ENCODE measurements at regions not wholly inside any gene's neighbourhood (a gene's known extent, or its start where the extent isn't known, plus 50 kb on each side); places are given as distances from the start of the nearest gene placed in this dataset.

GRCh38 chr21:16537501-16537900 is 807.7 kb downstream of the USP25 start:
- H3K79me2 ChIP-seq (ENCODE audit: insufficient read depth) = peaks cover 22% of the 10 kb centered on the region
- H4K20me1 ChIP-seq (ENCODE audit: insufficient read depth) = no peaks in the 10 kb centered on the region
- no peaks in the 10 kb centered on the region for H3K9me3 ChIP-seq (ENCODE audit: low read depth)
- H3K36me3 ChIP-seq (ENCODE audit: low read depth) = no peaks in the 10 kb centered on the region
- H3K27ac ChIP-seq = no peak overlapping the region
- H3K4me2 ChIP-seq (ENCODE audit: unreplicated experiment) = peak overlapping the region; percentile 99
- H3K9ac ChIP-seq = no peak overlapping the region
- H3K4me1 ChIP-seq (ENCODE audit: insufficient read depth) = peaks cover 38% of the 10 kb centered on the region
- peaks cover 30% of the 10 kb centered on the region for H3F3A ChIP-seq (ENCODE audit: insufficient read depth)
- 0 out of 2 replicates have a peak overlapping the region, but pooled peaks have one; percentile 74 for H3K4me3 ChIP-seq
- no peak for DNase-seq
- no peak overlapping the region for H2AFZ ChIP-seq
- no peaks in the 10 kb centered on the region for H3K27me3 ChIP-seq (replicated peaks; ENCODE audit: insufficient read depth)
- 91 to 98% methylated on average over 2 of the region's 2 CpGs for WGBS, 2 experiments (ENCODE audit: low coverage in 1 of 2, low lambda C conversion rate in 2 of 2, missing lambda C conversion rate in 2 of 2)
- TF ChIP-seq EZH2 (IDR thresholded peaks at IDR 0.05; ENCODE audit: insufficient read depth, poor library complexity, severe bottlenecking) = no peak
- no peak for TF ChIP-seq EZH2phosphoT487 (IDR thresholded peaks at IDR 0.05; ENCODE audit: insufficient read depth, low read depth)
- H3K9me2 ChIP-seq (ENCODE audit: insufficient read depth) = no peaks in the 10 kb centered on the region
- in situ Hi-C loops (cut with MboI) = no loop called here

GRCh38 chr21:16538405-16538804 is 808.6 kb downstream of the USP25 start:
- TF ChIP-seq EZH2 (IDR thresholded peaks at IDR 0.05; ENCODE audit: insufficient read depth, poor library complexity, severe bottlenecking) = no peak
- TF ChIP-seq EZH2phosphoT487 (IDR thresholded peaks at IDR 0.05; ENCODE audit: insufficient read depth, low read depth) = no peak
- H4K20me1 ChIP-seq (ENCODE audit: insufficient read depth) = no peaks in the 10 kb centered on the region
- H3K4me3 ChIP-seq = no peak overlapping the region
- peaks cover 29% of the 10 kb centered on the region for H3K4me1 ChIP-seq (ENCODE audit: insufficient read depth)
- no peaks in the 10 kb centered on the region for H3K9me3 ChIP-seq (ENCODE audit: low read depth)
- in situ Hi-C loops (cut with MboI) = no loop called here
- WGBS, 2 experiments (ENCODE audit: low coverage in 1 of 2, low lambda C conversion rate in 2 of 2, missing lambda C conversion rate in 2 of 2) = 73 to 80% methylated on average over 4 of the region's 4 CpGs
- H3K9ac ChIP-seq = no peak overlapping the region
- H3K4me2 ChIP-seq (ENCODE audit: unreplicated experiment) = no peak overlapping the region
- no peak overlapping the region for H3K27ac ChIP-seq
- no peaks in the 10 kb centered on the region for H3K36me3 ChIP-seq (ENCODE audit: low read depth)
- no peaks in the 10 kb centered on the region for H3K9me2 ChIP-seq (ENCODE audit: insufficient read depth)
- no peak for DNase-seq
- peaks cover 24% of the 10 kb centered on the region for H3F3A ChIP-seq (ENCODE audit: insufficient read depth)
- peaks cover 22% of the 10 kb centered on the region for H3K79me2 ChIP-seq (ENCODE audit: insufficient read depth)
- H2AFZ ChIP-seq = no peak overlapping the region
- H3K27me3 ChIP-seq (replicated peaks; ENCODE audit: insufficient read depth) = no peaks in the 10 kb centered on the region

- Histone ChIP-seq H3K27ac (no peak overlapping the region), H3K27me3 (replicated peaks; ENCODE audit: insufficient read depth) (no peaks in the 10 kb centered on the region), H4K20me1 (ENCODE audit: insufficient read depth) (no peaks in the 10 kb centered on the region), H3K4me1 (ENCODE audit: insufficient read depth) (peaks cover 24% of the 10 kb centered on the region), H2AFZ (no peak overlapping the region), H3K9ac (no peak overlapping the region), H3K36me3 (ENCODE audit: low read depth) (no peaks in the 10 kb centered on the region), H3F3A (ENCODE audit: insufficient read depth) (peaks cover 19% of the 10 kb centered on the region), H3K79me2 (ENCODE audit: insufficient read depth) (peaks cover 22% of the 10 kb centered on the region), H3K9me3 (ENCODE audit: low read depth) (no peaks in the 10 kb centered on the region), H3K4me3 (no peak overlapping the region), H3K4me2 (ENCODE audit: unreplicated experiment) (no peak overlapping the region), H3K9me2 (ENCODE audit: insufficient read depth) (no peaks in the 10 kb centered on the region)
- in situ Hi-C loops (cut with MboI) = no loop called here
- no peak for DNase-seq
- 97 to 99% methylated on average over 7 of the region's 7 CpGs for WGBS, 2 experiments (ENCODE audit: low coverage in 1 of 2, low lambda C conversion rate in 2 of 2, missing lambda C conversion rate in 2 of 2)
- TF ChIP-seq EZH2phosphoT487 (IDR thresholded peaks at IDR 0.05; ENCODE audit: insufficient read depth, low read depth) (no peak), EZH2 (IDR thresholded peaks at IDR 0.05; ENCODE audit: insufficient read depth, poor library complexity, severe bottlenecking) (no peak)
Measured at GRCh38 chr21:16538936-16539440, 809.2 kb downstream of the USP25 start.

- H3K4me3 ChIP-seq = no peak overlapping the region
- DNase-seq = no peak
- H3F3A ChIP-seq (ENCODE audit: insufficient read depth) = no peaks in the 10 kb centered on the region
- H3K9me2 ChIP-seq (ENCODE audit: insufficient read depth) = no peaks in the 10 kb centered on the region
- 92 to 96% methylated on average over 3 of the region's 3 CpGs for WGBS, 2 experiments (ENCODE audit: low coverage in 1 of 2, low lambda C conversion rate in 2 of 2, missing lambda C conversion rate in 2 of 2)
- no peaks in the 10 kb centered on the region for H3K27me3 ChIP-seq (replicated peaks; ENCODE audit: insufficient read depth)
- peaks cover 9% of the 10 kb centered on the region for H3K4me1 ChIP-seq (ENCODE audit: insufficient read depth)
- H2AFZ ChIP-seq = no peak overlapping the region
- no peak overlapping the region for H3K9ac ChIP-seq
- no peak overlapping the region for H3K27ac ChIP-seq
- H3K4me2 ChIP-seq (ENCODE audit: unreplicated experiment) = no peak overlapping the region
- H3K36me3 ChIP-seq (ENCODE audit: low read depth) = no peaks in the 10 kb centered on the region
- in situ Hi-C loops (cut with MboI) = no loop called here
- no peaks in the 10 kb centered on the region for H4K20me1 ChIP-seq (ENCODE audit: insufficient read depth)
- peaks cover 22% of the 10 kb centered on the region for H3K79me2 ChIP-seq (ENCODE audit: insufficient read depth)
- TF ChIP-seq EZH2phosphoT487 (IDR thresholded peaks at IDR 0.05; ENCODE audit: insufficient read depth, low read depth) = no peak
- no peak for TF ChIP-seq EZH2 (IDR thresholded peaks at IDR 0.05; ENCODE audit: insufficient read depth, poor library complexity, severe bottlenecking)
- no peaks in the 10 kb centered on the region for H3K9me3 ChIP-seq (ENCODE audit: low read depth)
Measured at GRCh38 chr21:16540966-16541727, 811.4 kb downstream of the USP25 start.

All from GM23248 (cell line).